ENCODE measurements at regions not wholly inside any gene's neighbourhood (a gene's known extent, or its start where the extent isn't known, plus 50 kb on each side); places are given as distances from the start of the nearest gene placed in this dataset.

DNA sequence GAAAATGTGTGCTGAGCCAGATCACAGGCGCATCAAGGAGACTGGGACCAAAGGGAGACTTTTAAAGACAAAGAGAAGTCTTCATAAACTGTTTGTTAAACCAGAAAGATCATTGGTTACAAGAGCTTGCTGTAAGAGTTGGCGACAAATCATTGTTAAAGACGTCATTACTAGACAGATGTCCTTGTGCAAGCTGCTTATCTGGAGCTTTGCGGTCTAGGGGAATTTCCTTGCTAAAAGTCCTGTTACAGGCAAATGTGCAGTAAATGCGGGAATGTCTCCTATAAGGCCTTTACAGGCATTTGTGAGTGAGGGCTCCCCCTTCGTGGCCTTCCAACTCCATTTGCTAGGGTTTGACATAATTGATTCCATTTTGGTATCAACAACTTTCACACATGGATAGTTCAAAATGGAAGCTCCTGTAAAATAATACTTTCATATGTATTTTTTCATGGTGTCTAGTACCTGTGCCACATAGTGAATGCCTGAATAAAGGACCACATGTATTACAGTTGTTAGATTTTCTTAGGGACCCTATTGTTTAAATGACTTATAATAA, 362.4 kb downstream of the UTRN start:
- no peak for TF ChIP-seq ZNF114 (CRISPR knock-in tag; IDR thresholded peaks at IDR 0.05)
- TF ChIP-seq, protein P1, sequence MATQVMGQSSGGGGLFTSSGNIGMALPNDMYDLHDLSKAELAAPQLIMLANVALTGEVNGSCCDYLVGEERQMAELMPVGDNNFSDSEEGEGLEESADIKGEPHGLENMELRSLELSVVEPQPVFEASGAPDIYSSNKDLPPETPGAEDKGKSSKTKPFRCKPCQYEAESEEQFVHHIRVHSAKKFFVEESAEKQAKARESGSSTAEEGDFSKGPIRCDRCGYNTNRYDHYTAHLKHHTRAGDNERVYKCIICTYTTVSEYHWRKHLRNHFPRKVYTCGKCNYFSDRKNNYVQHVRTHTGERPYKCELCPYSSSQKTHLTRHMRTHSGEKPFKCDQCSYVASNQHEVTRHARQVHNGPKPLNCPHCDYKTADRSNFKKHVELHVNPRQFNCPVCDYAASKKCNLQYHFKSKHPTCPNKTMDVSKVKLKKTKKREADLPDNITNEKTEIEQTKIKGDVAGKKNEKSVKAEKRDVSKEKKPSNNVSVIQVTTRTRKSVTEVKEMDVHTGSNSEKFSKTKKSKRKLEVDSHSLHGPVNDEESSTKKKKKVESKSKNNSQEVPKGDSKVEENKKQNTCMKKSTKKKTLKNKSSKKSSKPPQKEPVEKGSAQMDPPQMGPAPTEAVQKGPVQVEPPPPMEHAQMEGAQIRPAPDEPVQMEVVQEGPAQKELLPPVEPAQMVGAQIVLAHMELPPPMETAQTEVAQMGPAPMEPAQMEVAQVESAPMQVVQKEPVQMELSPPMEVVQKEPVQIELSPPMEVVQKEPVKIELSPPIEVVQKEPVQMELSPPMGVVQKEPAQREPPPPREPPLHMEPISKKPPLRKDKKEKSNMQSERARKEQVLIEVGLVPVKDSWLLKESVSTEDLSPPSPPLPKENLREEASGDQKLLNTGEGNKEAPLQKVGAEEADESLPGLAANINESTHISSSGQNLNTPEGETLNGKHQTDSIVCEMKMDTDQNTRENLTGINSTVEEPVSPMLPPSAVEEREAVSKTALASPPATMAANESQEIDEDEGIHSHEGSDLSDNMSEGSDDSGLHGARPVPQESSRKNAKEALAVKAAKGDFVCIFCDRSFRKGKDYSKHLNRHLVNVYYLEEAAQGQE (IDR thresholded peaks at IDR 0.05; ENCODE audit: unreplicated experiment), result no peak
- no peak for TF ChIP-seq POLR2AphosphoS5 (IDR thresholded peaks at IDR 0.05; ENCODE audit: low read depth)
- TF ChIP-seq JUNB (IDR thresholded peaks at IDR 0.05; ENCODE audit: unreplicated experiment), result no peak
- no peak for TF ChIP-seq NANOG (IDR thresholded peaks at IDR 0.05; ENCODE audit: borderline replicate concordance)
- no peak for TF ChIP-seq STAT1 (IDR thresholded peaks at IDR 0.05; ENCODE audit: unreplicated experiment)
- no peak for TF ChIP-seq EZH2 (IDR thresholded peaks at IDR 0.05; ENCODE audit: low read depth, unreplicated experiment)
- no peak for TF ChIP-seq CREB1 (CRISPR knock-in tag; IDR thresholded peaks at IDR 0.05; ENCODE audit: low read depth)
- TF ChIP-seq, protein P2, sequence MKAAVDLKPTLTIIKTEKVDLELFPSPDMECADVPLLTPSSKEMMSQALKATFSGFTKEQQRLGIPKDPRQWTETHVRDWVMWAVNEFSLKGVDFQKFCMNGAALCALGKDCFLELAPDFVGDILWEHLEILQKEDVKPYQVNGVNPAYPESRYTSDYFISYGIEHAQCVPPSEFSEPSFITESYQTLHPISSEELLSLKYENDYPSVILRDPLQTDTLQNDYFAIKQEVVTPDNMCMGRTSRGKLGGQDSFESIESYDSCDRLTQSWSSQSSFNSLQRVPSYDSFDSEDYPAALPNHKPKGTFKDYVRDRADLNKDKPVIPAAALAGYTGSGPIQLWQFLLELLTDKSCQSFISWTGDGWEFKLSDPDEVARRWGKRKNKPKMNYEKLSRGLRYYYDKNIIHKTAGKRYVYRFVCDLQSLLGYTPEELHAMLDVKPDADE (IDR thresholded peaks at IDR 0.05), result no peak
- TF ChIP-seq, protein P3, sequence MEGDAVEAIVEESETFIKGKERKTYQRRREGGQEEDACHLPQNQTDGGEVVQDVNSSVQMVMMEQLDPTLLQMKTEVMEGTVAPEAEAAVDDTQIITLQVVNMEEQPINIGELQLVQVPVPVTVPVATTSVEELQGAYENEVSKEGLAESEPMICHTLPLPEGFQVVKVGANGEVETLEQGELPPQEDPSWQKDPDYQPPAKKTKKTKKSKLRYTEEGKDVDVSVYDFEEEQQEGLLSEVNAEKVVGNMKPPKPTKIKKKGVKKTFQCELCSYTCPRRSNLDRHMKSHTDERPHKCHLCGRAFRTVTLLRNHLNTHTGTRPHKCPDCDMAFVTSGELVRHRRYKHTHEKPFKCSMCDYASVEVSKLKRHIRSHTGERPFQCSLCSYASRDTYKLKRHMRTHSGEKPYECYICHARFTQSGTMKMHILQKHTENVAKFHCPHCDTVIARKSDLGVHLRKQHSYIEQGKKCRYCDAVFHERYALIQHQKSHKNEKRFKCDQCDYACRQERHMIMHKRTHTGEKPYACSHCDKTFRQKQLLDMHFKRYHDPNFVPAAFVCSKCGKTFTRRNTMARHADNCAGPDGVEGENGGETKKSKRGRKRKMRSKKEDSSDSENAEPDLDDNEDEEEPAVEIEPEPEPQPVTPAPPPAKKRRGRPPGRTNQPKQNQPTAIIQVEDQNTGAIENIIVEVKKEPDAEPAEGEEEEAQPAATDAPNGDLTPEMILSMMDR (conservative IDR thresholded peaks at IDR 0.05; ENCODE audit: low read depth in 2 of 2), result no peak
- no peak for TF ChIP-seq ZNF331 (CRISPR knock-in tag; IDR thresholded peaks at IDR 0.05; ENCODE audit: low read depth)
- TF ChIP-seq, protein P4, sequence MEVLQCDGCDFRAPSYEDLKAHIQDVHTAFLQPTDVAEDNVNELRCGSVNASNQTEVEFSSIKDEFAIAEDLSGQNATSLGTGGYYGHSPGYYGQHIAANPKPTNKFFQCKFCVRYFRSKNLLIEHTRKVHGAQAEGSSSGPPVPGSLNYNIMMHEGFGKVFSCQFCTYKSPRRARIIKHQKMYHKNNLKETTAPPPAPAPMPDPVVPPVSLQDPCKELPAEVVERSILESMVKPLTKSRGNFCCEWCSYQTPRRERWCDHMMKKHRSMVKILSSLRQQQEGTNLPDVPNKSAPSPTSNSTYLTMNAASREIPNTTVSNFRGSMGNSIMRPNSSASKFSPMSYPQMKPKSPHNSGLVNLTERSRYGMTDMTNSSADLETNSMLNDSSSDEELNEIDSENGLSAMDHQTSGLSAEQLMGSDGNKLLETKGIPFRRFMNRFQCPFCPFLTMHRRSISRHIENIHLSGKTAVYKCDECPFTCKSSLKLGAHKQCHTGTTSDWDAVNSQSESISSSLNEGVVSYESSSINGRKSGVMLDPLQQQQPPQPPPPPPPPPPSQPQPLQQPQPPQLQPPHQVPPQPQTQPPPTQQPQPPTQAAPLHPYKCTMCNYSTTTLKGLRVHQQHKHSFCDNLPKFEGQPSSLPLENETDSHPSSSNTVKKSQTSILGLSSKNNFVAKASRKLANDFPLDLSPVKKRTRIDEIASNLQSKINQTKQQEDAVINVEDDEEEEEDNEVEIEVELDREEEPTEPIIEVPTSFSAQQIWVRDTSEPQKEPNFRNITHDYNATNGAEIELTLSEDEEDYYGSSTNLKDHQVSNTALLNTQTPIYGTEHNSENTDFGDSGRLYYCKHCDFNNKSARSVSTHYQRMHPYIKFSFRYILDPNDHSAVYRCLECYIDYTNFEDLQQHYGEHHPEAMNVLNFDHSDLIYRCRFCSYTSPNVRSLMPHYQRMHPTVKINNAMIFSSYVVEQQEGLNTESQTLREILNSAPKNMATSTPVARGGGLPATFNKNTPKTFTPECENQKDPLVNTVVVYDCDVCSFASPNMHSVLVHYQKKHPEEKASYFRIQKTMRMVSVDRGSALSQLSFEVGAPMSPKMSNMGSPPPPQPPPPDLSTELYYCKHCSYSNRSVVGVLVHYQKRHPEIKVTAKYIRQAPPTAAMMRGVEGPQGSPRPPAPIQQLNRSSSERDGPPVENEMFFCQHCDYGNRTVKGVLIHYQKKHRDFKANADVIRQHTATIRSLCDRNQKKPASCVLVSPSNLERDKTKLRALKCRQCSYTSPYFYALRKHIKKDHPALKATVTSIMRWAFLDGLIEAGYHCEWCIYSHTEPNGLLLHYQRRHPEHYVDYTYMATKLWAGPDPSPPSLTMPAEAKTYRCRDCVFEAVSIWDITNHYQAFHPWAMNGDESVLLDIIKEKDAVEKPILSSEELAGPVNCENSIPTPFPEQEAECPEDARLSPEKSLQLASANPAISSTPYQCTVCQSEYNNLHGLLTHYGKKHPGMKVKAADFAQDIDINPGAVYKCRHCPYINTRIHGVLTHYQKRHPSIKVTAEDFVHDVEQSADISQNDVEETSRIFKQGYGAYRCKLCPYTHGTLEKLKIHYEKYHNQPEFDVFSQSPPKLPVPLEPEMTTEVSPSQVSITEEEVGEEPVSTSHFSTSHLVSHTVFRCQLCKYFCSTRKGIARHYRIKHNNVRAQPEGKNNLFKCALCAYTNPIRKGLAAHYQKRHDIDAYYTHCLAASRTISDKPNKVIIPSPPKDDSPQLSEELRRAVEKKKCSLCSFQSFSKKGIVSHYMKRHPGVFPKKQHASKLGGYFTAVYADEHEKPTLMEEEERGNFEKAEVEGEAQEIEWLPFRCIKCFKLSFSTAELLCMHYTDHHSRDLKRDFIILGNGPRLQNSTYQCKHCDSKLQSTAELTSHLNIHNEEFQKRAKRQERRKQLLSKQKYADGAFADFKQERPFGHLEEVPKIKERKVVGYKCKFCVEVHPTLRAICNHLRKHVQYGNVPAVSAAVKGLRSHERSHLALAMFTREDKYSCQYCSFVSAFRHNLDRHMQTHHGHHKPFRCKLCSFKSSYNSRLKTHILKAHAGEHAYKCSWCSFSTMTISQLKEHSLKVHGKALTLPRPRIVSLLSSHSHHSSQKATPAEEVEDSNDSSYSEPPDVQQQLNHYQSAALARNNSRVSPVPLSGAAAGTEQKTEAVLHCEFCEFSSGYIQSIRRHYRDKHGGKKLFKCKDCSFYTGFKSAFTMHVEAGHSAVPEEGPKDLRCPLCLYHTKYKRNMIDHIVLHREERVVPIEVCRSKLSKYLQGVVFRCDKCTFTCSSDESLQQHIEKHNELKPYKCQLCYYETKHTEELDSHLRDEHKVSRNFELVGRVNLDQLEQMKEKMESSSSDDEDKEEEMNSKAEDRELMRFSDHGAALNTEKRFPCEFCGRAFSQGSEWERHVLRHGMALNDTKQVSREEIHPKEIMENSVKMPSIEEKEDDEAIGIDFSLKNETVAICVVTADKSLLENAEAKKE (CRISPR knock-in tag; IDR thresholded peaks at IDR 0.05), result no peak
- TF ChIP-seq EZH2phosphoT487 (IDR thresholded peaks at IDR 0.05; ENCODE audit: unreplicated experiment), result no peak
- no peak for ATAC-seq
- H3K79me2 ChIP-seq (replicated peaks; ENCODE audit: insufficient read depth), result 0 out of 2 replicates have a peak, but pooled peaks cover 3% of the 10 kb centered on the region
- DNase-seq (ENCODE audit: low spot score), result peak; percentile 37
- no peak overlapping the region for H3K4me3 ChIP-seq
- H3K36me3 ChIP-seq (ENCODE audit: insufficient read depth), result no peaks in the 10 kb centered on the region
- no peaks in the 10 kb centered on the region for H4K20me1 ChIP-seq (replicated peaks; ENCODE audit: insufficient read depth)
- peak overlapping the region; percentile 93 for H3K27ac Mint-ChIP-seq
- H3K9me2 ChIP-seq (ENCODE audit: insufficient read depth), result no peaks in the 10 kb centered on the region
- peaks cover 57% of the 10 kb centered on the region for H3K4me1 ChIP-seq (ENCODE audit: insufficient read depth)
- 0 out of 2 replicates have a peak, but pooled peaks cover 3% of the 10 kb centered on the region for H3F3A ChIP-seq (replicated peaks; ENCODE audit: low read depth)
- peaks cover 4% of the 10 kb centered on the region; the same call in 2 of the 3 replicates for H3K36me3 Mint-ChIP-seq (ENCODE audit: low read depth)
- peak overlapping the region; percentile 9 for H3K4me2 ChIP-seq
- H3K4me1 Mint-ChIP-seq, result peaks cover 42% of the 10 kb centered on the region
- no peak overlapping the region for H2AFZ ChIP-seq
- no peaks in the 10 kb centered on the region for H3K27me3 Mint-ChIP-seq (ENCODE audit: insufficient read depth, low read depth, poor library complexity)
- H3K27me3 ChIP-seq (ENCODE audit: insufficient read depth), result no peaks in the 10 kb centered on the region
- H3K9me3 Mint-ChIP-seq, result no peaks in the 10 kb centered on the region
- H3K4me3 Mint-ChIP-seq, result no peak overlapping the region
- peak overlapping the region; percentile 96 for H3K27ac ChIP-seq (ENCODE audit: low read depth)

Measured in GM23338 (cell line).